HG02571 (cell line): ENCODE measurements at regions not wholly inside any gene's neighbourhood (a gene's known extent, or its start where the extent isn't known, plus 50 kb on each side); places are given as distances from the start of the nearest gene placed in this dataset.

Source experiments
- ATAC-seq: cut with Tn5 transposase; IDR thresholded peaks from one replicate; pipeline ENCODE4 v1.9.1; 2021; ENCODE audit warnings: mild to moderate bottlenecking, moderate library complexity; ENCODE audit not compliant: unreplicated experiment

- ATAC-seq: no peak
Measured at GRCh38 chrX:9087271-9088040, 53.5 kb upstream of the FAM9B start.

- no peak for ATAC-seq
Measured at GRCh38 chrX:9088896-9089295, 55.0 kb upstream of the FAM9B start.

- no peak for ATAC-seq
Measured at GRCh38 chrX:9090766-9091165, 56.8 kb upstream of the FAM9B start.

- ATAC-seq: no peak
Measured at GRCh38 chrX:9091258-9091657, 57.3 kb upstream of the FAM9B start.

- ATAC-seq: no peak
Measured at GRCh38 chrX:9102956-9103355, 69.0 kb upstream of the FAM9B start.

- no peak for ATAC-seq
Measured at GRCh38 chrX:9108054-9108453, 74.1 kb upstream of the FAM9B start.

- ATAC-seq: no peak
Measured at GRCh38 chrX:9110808-9111207, 76.9 kb upstream of the FAM9B start.

GRCh38 chrX:9114245-9114644 lies 80.3 kb upstream of the FAM9B start:
- no peak for ATAC-seq

GRCh38 chrX:9117851-9118250 lies 83.9 kb upstream of the FAM9B start:
- ATAC-seq: no peak

- ATAC-seq: no peak
Measured at GRCh38 chrX:9122519-9123245, 88.8 kb upstream of the FAM9B start.

GRCh38 chrX:9127986-9128385 lies 94.1 kb upstream of the FAM9B start:
- ATAC-seq: no peak

- no peak for ATAC-seq
Measured at GRCh38 chrX:9130031-9130430, 96.1 kb upstream of the FAM9B start.

- ATAC-seq: no peak
Measured at GRCh38 chrX:9131066-9131465, 97.1 kb upstream of the FAM9B start.

- no peak for ATAC-seq
Measured at GRCh38 chrX:9132036-9132638, 98.2 kb upstream of the FAM9B start.

GRCh38 chrX:9133426-9133825 lies 99.5 kb upstream of the FAM9B start:
- no peak for ATAC-seq

GRCh38 chrX:9134366-9134765 lies 100.4 kb upstream of the FAM9B start:
- ATAC-seq: no peak

GRCh38 chrX:9135901-9136510 lies 102.1 kb upstream of the FAM9B start:
- no peak for ATAC-seq

- no peak for ATAC-seq
Measured at GRCh38 chrX:9137152-9137551, 103.2 kb upstream of the FAM9B start.

- ATAC-seq: no peak
Measured at GRCh38 chrX:9141496-9141895, 107.6 kb upstream of the FAM9B start.

GRCh38 chrX:9144701-9145241 lies 110.8 kb upstream of the FAM9B start:
- no peak for ATAC-seq

- ATAC-seq: no peak
Measured at GRCh38 chrX:9146657-9147056, 112.7 kb upstream of the FAM9B start.
